GM23338 (cell line): ENCODE measurements at regions not wholly inside any gene's neighbourhood (a gene's known extent, or its start where the extent isn't known, plus 50 kb on each side); places are given as distances from the start of the nearest gene placed in this dataset.

Source experiments
- ATAC-seq: fragments of 200-7000 bp; cut with Tn5 transposase; 3 replicates; pipeline ENCODE4 v1.9.1; 2020
- DNase-seq: peaks from one replicate; pipeline ENCODE4 v3.0.0-alpha.2; 2015; ENCODE audit warnings: low spot score
- H2AFZ ChIP-seq: fragments of 200-600 bp; sonication (generic); 2 replicates; pipeline ENCODE4 v1.8.0; 2016; ENCODE audit warnings: antibody characterized with exemption, mild to moderate bottlenecking, moderate library complexity
- H3F3A ChIP-seq: fragments of 200-600 bp; sonication (generic); replicated peaks from 2 replicates; pipeline ENCODE4 v1.8.0; 2017; ENCODE audit warnings: antibody characterized with exemption, mixed run types, low read depth
- H3K27ac ChIP-seq: fragments of 200-600 bp; sonication (generic); 2 replicates; pipeline ENCODE4 v1.6.1; 2016; ENCODE audit warnings: low read depth
- H3K27me3 ChIP-seq: fragments of 200-600 bp; sonication (generic); 2 replicates; pipeline ENCODE4 v1.8.0; 2016; ENCODE audit warnings: mild to moderate bottlenecking, mixed run types, moderate library complexity; ENCODE audit not compliant: insufficient read depth
- H3K36me3 ChIP-seq: fragments of 200-600 bp; sonication (generic); 2 replicates; pipeline ENCODE4 v1.8.0; 2016; ENCODE audit warnings: mild to moderate bottlenecking; ENCODE audit not compliant: insufficient read depth
- H3K4me1 ChIP-seq: fragments of 200-600 bp; sonication (generic); 2 replicates; pipeline ENCODE4 v1.8.0; 2016; ENCODE audit warnings: mild to moderate bottlenecking, moderate library complexity; ENCODE audit not compliant: insufficient read depth
- H3K4me2 ChIP-seq: fragments of 200-600 bp; sonication (generic); 2 replicates; pipeline ENCODE4 v1.7.1; 2017; ENCODE audit warnings: mixed run types
- H3K4me3 ChIP-seq: fragments of 200-600 bp; sonication (generic); 2 replicates; pipeline ENCODE4 v1.6.1; 2016; ENCODE audit warnings: mixed run types
- H3K79me2 ChIP-seq: fragments of 200-600 bp; sonication (generic); replicated peaks from 2 replicates; pipeline ENCODE4 v1.8.0; 2017; ENCODE audit warnings: mild to moderate bottlenecking; ENCODE audit not compliant: insufficient read depth
- H3K9me2 ChIP-seq: fragments of 200-600 bp; sonication (generic); 2 replicates; pipeline ENCODE4 v1.8.0; 2017; ENCODE audit not compliant: insufficient read depth
- H4K20me1 ChIP-seq: fragments of 200-600 bp; sonication (generic); replicated peaks from 2 replicates; pipeline ENCODE4 v1.8.0; 2017; ENCODE audit warnings: mild to moderate bottlenecking; ENCODE audit not compliant: insufficient read depth
- H3K27ac Mint-ChIP-seq: 2 replicates; pipeline ENCODE4 v1.8.0; 2020; ENCODE audit warnings: inconsistent platforms, mild to moderate bottlenecking, moderate library complexity, mixed read lengths
- H3K27me3 Mint-ChIP-seq: 3 replicates; pipeline ENCODE4 v1.8.0; 2022; ENCODE audit warnings: low read depth, mild to moderate bottlenecking, moderate library complexity, mixed read lengths, inconsistent platforms; ENCODE audit not compliant: insufficient read depth, poor library complexity
- H3K36me3 Mint-ChIP-seq: 3 replicates; pipeline ENCODE4 v1.8.0; 2021; ENCODE audit warnings: low read depth, mild to moderate bottlenecking, inconsistent platforms, moderate library complexity, mixed read lengths
- H3K4me1 Mint-ChIP-seq: 3 replicates; pipeline ENCODE4 v1.8.0; 2020; ENCODE audit warnings: mild to moderate bottlenecking, inconsistent platforms, mixed read lengths
- H3K4me3 Mint-ChIP-seq: 3 replicates; pipeline ENCODE4 v1.8.0; 2021; ENCODE audit warnings: moderate library complexity, mild to moderate bottlenecking, inconsistent platforms, mixed read lengths
- H3K9me3 Mint-ChIP-seq: 3 replicates; pipeline ENCODE4 v1.8.0; 2020; ENCODE audit warnings: moderate library complexity, mild to moderate bottlenecking, inconsistent platforms, mixed read lengths
- CREB1 ChIP-seq: fragments of 250-450 bp; sonication (Bioruptor Pico); IDR thresholded peaks from 2 replicates; pipeline ENCODE4 v1.5.0; 2020; ENCODE audit warnings: low read depth, mild to moderate bottlenecking, moderate library complexity
- EZH2 ChIP-seq: fragments of 200-600 bp; sonication (generic); IDR thresholded peaks from one replicate; pipeline ENCODE4 v1.8.0; 2017; ENCODE audit warnings: antibody characterized with exemption, mild to moderate bottlenecking, low read depth; ENCODE audit not compliant: unreplicated experiment
- EZH2phosphoT487 ChIP-seq: fragments of 200-600 bp; sonication (generic); IDR thresholded peaks from one replicate; pipeline ENCODE4 v1.8.1; 2018; ENCODE audit warnings: antibody characterized with exemption; ENCODE audit not compliant: unreplicated experiment
- JUNB ChIP-seq: IDR thresholded peaks from one replicate; pipeline ENCODE4 v1.6.1; 2016; ENCODE audit warnings: antibody characterized with exemption; ENCODE audit not compliant: unreplicated experiment
- NANOG ChIP-seq: IDR thresholded peaks from 2 replicates; pipeline ENCODE4 v1.6.1; 2016; ENCODE audit warnings: antibody characterized with exemption, borderline replicate concordance
- POLR2AphosphoS5 ChIP-seq: IDR thresholded peaks from 2 replicates; pipeline ENCODE4 v1.6.1; 2016; ENCODE audit warnings: antibody characterized with exemption, low read depth
- STAT1 ChIP-seq: IDR thresholded peaks from one replicate; pipeline ENCODE4 v1.6.1; 2016; ENCODE audit warnings: antibody characterized with exemption; ENCODE audit not compliant: unreplicated experiment
- ZNF114 ChIP-seq: fragments of 250-450 bp; sonication (Bioruptor Pico); IDR thresholded peaks from 2 replicates; pipeline ENCODE4 v1.5.0; 2020; ENCODE audit warnings: mild to moderate bottlenecking, moderate library complexity
- ZNF331 ChIP-seq: fragments of 250-450 bp; sonication (Bioruptor Pico); IDR thresholded peaks from 2 replicates; pipeline ENCODE4 v1.5.0; 2020; ENCODE audit warnings: low read depth, mild to moderate bottlenecking, moderate library complexity
- TF ChIP-seq, protein P1 (sequence below): IDR thresholded peaks from one replicate; pipeline ENCODE4 v1.6.1; 2018; ENCODE audit warnings: antibody characterized with exemption; ENCODE audit not compliant: unreplicated experiment
- TF ChIP-seq, protein P2 (sequence below), 2 experiments: fragments of 200-600 bp in 1 of 2; sonication (generic) in 1 of 2; conservative IDR thresholded peaks; 2 replicates each; pipeline versions ENCODE4 v1.5.1 to v1.6.1; 2016 to 2017; ENCODE audit warnings: antibody characterized with exemption in 2 of 2, low read depth in 2 of 2, mild to moderate bottlenecking in 2 of 2, moderate library complexity in 1 of 2
- TF ChIP-seq, protein P3 (sequence below): IDR thresholded peaks from 2 replicates; pipeline ENCODE4 v1.6.1; 2016; ENCODE audit warnings: antibody characterized with exemption

DNA sequence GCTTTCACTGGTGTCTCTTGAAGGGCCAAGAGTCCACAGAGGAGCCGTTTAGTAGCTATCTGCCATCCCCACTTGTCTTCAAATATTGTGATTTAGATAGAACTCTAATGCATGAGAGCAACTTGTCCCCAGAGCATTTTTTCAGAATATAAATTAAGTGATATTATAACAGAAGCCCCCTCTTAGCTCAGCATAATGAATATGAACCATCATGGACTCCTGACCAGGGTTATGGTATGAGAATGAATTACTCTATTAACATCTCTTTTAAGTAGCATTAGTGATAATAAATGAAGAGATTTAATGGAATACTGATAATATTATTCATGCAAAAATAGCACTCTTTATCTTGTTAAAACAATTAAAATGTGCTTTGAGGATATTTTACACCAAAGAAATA lies 709.6 kb downstream of the GALR1 start (continued):
- TF ChIP-seq, protein P1, sequence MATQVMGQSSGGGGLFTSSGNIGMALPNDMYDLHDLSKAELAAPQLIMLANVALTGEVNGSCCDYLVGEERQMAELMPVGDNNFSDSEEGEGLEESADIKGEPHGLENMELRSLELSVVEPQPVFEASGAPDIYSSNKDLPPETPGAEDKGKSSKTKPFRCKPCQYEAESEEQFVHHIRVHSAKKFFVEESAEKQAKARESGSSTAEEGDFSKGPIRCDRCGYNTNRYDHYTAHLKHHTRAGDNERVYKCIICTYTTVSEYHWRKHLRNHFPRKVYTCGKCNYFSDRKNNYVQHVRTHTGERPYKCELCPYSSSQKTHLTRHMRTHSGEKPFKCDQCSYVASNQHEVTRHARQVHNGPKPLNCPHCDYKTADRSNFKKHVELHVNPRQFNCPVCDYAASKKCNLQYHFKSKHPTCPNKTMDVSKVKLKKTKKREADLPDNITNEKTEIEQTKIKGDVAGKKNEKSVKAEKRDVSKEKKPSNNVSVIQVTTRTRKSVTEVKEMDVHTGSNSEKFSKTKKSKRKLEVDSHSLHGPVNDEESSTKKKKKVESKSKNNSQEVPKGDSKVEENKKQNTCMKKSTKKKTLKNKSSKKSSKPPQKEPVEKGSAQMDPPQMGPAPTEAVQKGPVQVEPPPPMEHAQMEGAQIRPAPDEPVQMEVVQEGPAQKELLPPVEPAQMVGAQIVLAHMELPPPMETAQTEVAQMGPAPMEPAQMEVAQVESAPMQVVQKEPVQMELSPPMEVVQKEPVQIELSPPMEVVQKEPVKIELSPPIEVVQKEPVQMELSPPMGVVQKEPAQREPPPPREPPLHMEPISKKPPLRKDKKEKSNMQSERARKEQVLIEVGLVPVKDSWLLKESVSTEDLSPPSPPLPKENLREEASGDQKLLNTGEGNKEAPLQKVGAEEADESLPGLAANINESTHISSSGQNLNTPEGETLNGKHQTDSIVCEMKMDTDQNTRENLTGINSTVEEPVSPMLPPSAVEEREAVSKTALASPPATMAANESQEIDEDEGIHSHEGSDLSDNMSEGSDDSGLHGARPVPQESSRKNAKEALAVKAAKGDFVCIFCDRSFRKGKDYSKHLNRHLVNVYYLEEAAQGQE, result no peak

DNA sequence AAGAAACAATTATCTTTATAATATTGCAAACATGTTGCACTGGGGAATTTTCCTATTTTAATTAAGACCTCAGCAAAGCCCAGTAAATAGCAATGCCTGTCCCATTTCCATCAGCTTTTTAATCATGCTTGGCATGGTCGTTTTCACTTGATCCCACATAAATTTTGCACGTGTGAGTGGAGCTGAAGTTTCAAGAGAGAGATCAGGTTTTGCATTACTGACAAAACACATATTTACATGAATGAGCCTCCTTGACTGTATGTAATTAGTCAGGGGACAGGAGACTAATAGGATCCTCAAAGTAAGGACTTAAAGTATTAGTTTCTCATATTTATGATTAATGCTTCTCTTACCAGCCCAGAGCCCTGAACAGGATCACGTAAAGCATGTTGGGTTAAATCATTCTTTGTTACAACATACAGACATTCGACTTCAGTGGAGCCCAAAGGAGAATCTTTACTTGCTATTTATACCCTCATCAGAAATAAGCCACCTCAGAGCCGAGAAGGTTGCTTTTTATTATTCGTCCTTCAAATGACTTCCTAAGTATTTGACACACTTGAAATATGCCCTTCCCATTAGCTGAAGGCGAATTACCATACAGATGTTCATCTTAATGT lies 711.3 kb downstream of the GALR1 start:
- Mint-ChIP-seq H3K4me1 (no peaks in the 10 kb centered on the region), H3K4me3 (no peak overlapping the region), H3K36me3 (peaks cover 36% of the 10 kb centered on the region), H3K27ac (no peak overlapping the region), H3K27me3 (peaks cover 4% of the 10 kb centered on the region), H3K9me3 (peaks cover 83% of the 10 kb centered on the region)
- H2AFZ ChIP-seq, result no peak overlapping the region
- no peaks in the 10 kb centered on the region for H3K79me2 ChIP-seq
- ATAC-seq, result no peak
- no peak overlapping the region for H3K4me3 ChIP-seq
- H4K20me1 ChIP-seq, result no peaks in the 10 kb centered on the region
- no peak for DNase-seq
- H3K36me3 ChIP-seq, result no peaks in the 10 kb centered on the region
- no peaks in the 10 kb centered on the region for H3K27me3 ChIP-seq
- no peak overlapping the region for H3K27ac ChIP-seq
- no peaks in the 10 kb centered on the region for H3F3A ChIP-seq
- H3K9me2 ChIP-seq, result no peaks in the 10 kb centered on the region
- no peak overlapping the region for H3K4me2 ChIP-seq
- H3K4me1 ChIP-seq, result no peaks in the 10 kb centered on the region
- no peak for TF ChIP-seq STAT1
- TF ChIP-seq, protein P2, sequence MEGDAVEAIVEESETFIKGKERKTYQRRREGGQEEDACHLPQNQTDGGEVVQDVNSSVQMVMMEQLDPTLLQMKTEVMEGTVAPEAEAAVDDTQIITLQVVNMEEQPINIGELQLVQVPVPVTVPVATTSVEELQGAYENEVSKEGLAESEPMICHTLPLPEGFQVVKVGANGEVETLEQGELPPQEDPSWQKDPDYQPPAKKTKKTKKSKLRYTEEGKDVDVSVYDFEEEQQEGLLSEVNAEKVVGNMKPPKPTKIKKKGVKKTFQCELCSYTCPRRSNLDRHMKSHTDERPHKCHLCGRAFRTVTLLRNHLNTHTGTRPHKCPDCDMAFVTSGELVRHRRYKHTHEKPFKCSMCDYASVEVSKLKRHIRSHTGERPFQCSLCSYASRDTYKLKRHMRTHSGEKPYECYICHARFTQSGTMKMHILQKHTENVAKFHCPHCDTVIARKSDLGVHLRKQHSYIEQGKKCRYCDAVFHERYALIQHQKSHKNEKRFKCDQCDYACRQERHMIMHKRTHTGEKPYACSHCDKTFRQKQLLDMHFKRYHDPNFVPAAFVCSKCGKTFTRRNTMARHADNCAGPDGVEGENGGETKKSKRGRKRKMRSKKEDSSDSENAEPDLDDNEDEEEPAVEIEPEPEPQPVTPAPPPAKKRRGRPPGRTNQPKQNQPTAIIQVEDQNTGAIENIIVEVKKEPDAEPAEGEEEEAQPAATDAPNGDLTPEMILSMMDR (conservative IDR thresholded peaks at IDR 0.05; ENCODE audit: low read depth in 2 of 2), result no peak
- no peak for TF ChIP-seq ZNF331 (CRISPR knock-in tag)
- no peak for TF ChIP-seq EZH2phosphoT487
- TF ChIP-seq NANOG, result no peak
- TF ChIP-seq JUNB, result no peak
- TF ChIP-seq EZH2, result no peak
- no peak for TF ChIP-seq CREB1
- no peak for TF ChIP-seq ZNF114 (CRISPR knock-in tag)
- TF ChIP-seq, protein P1, result no peak
- no peak for TF ChIP-seq POLR2AphosphoS5
- TF ChIP-seq, protein P3, sequence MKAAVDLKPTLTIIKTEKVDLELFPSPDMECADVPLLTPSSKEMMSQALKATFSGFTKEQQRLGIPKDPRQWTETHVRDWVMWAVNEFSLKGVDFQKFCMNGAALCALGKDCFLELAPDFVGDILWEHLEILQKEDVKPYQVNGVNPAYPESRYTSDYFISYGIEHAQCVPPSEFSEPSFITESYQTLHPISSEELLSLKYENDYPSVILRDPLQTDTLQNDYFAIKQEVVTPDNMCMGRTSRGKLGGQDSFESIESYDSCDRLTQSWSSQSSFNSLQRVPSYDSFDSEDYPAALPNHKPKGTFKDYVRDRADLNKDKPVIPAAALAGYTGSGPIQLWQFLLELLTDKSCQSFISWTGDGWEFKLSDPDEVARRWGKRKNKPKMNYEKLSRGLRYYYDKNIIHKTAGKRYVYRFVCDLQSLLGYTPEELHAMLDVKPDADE, result no peak
